ENCODE measurements at regions not wholly inside any gene's neighbourhood (a gene's known extent, or its start where the extent isn't known, plus 50 kb on each side); places are given as distances from the start of the nearest gene placed in this dataset.

GRCh38 chr10:3487228-3487627, 297.8 kb downstream of the KLF6 start:
- no peak overlapping the region for H3K4me3 ChIP-seq (ENCODE audit: low read depth in 1 of 2, low read length in 2 of 2)
- no peak overlapping the region for H3K27ac ChIP-seq (ENCODE audit: low read length)
- H3K4me1 ChIP-seq (ENCODE audit: control insufficient read depth in 1 of 2, insufficient read depth in 2 of 2, low read length in 2 of 2), result peaks cover 4 to 18% of the 10 kb centered on the region in 2 donors
- no peaks in the 10 kb centered on the region for H3K9me3 ChIP-seq (ENCODE audit: control insufficient read depth in 1 of 2, low read length in 2 of 2)
- H3K27me3 ChIP-seq (ENCODE audit: low read depth, low read length), result no peaks in the 10 kb centered on the region
- H3K36me3 ChIP-seq (ENCODE audit: control insufficient read depth in 1 of 2, insufficient read depth in 2 of 2, low read length in 2 of 2), result no peaks in the 10 kb centered on the region

GRCh38 chr10:3486346-3487065, 298.5 kb downstream of the KLF6 start:
- Histone ChIP-seq H3K4me3 (ENCODE audit: low read depth in 1 of 2, low read length in 2 of 2) (no peak overlapping the region), H3K36me3 (ENCODE audit: control insufficient read depth in 1 of 2, insufficient read depth in 2 of 2, low read length in 2 of 2) (no peaks in the 10 kb centered on the region), H3K27me3 (ENCODE audit: low read depth, low read length) (no peaks in the 10 kb centered on the region), H3K4me1 (ENCODE audit: control insufficient read depth in 1 of 2, insufficient read depth in 2 of 2, low read length in 2 of 2) (peaks cover 4 to 23% of the 10 kb centered on the region in 2 donors), H3K27ac (ENCODE audit: low read length) (no peak overlapping the region), H3K9me3 (ENCODE audit: control insufficient read depth in 1 of 2, low read length in 2 of 2) (no peaks in the 10 kb centered on the region)

GRCh38 chr10:3485057-3485686, 299.8 kb downstream of the KLF6 start:
- Histone ChIP-seq H3K36me3 (ENCODE audit: control insufficient read depth in 1 of 2, insufficient read depth in 2 of 2, low read length in 2 of 2) (no peaks in the 10 kb centered on the region), H3K4me3 (ENCODE audit: low read depth in 1 of 2, low read length in 2 of 2) (no peak overlapping the region), H3K9me3 (ENCODE audit: control insufficient read depth in 1 of 2, low read length in 2 of 2) (no peaks in the 10 kb centered on the region), H3K27ac (ENCODE audit: low read length) (no peak overlapping the region), H3K27me3 (ENCODE audit: low read depth, low read length) (no peaks in the 10 kb centered on the region), H3K4me1 (ENCODE audit: control insufficient read depth in 1 of 2, insufficient read depth in 2 of 2, low read length in 2 of 2) (peaks cover 4 to 23% of the 10 kb centered on the region in 2 donors)

- Histone ChIP-seq H3K27me3 (ENCODE audit: low read depth, low read length) (no peaks in the 10 kb centered on the region), H3K4me3 (ENCODE audit: low read depth in 1 of 2, low read length in 2 of 2) (no peak overlapping the region), H3K36me3 (ENCODE audit: control insufficient read depth in 1 of 2, insufficient read depth in 2 of 2, low read length in 2 of 2) (no peaks in the 10 kb centered on the region), H3K4me1 (ENCODE audit: control insufficient read depth in 1 of 2, insufficient read depth in 2 of 2, low read length in 2 of 2) (peaks cover 4 to 23% of the 10 kb centered on the region in 2 donors), H3K9me3 (ENCODE audit: control insufficient read depth in 1 of 2, low read length in 2 of 2) (no peaks in the 10 kb centered on the region), H3K27ac (ENCODE audit: low read length) (peak overlapping the region; percentile 19)
Observed at GRCh38 chr10:3484306-3485056, 300.5 kb downstream of the KLF6 start.

GRCh38 chr10:3482200-3482993, 302.6 kb downstream of the KLF6 start:
- H3K27ac ChIP-seq (ENCODE audit: low read length), result peak overlapping the region; percentile 10
- peak overlapping the region in 1 of 2 donors; percentile 1 for H3K4me3 ChIP-seq (ENCODE audit: low read depth in 1 of 2, low read length in 2 of 2)
- H3K36me3 ChIP-seq (ENCODE audit: control insufficient read depth in 1 of 2, insufficient read depth in 2 of 2, low read length in 2 of 2), result no peaks in the 10 kb centered on the region

GRCh38 chr10:3481496-3481895, 303.5 kb downstream of the KLF6 start:
- Histone ChIP-seq H3K27ac (ENCODE audit: low read length) (no peak overlapping the region), H3K36me3 (ENCODE audit: control insufficient read depth in 1 of 2, insufficient read depth in 2 of 2, low read length in 2 of 2) (no peaks in the 10 kb centered on the region), H3K4me1 (ENCODE audit: control insufficient read depth in 1 of 2, insufficient read depth in 2 of 2, low read length in 2 of 2) (peaks cover 4 to 23% of the 10 kb centered on the region in 2 donors)

More at GRCh38 chr10:3482200-3482993, 302.6 kb downstream of the KLF6 start:
- H3K27me3 ChIP-seq (ENCODE audit: low read depth, low read length), result no peaks in the 10 kb centered on the region
- peaks cover 4 to 23% of the 10 kb centered on the region in 2 donors for H3K4me1 ChIP-seq (ENCODE audit: control insufficient read depth in 1 of 2, insufficient read depth in 2 of 2, low read length in 2 of 2)
- H3K9me3 ChIP-seq (ENCODE audit: control insufficient read depth in 1 of 2, low read length in 2 of 2), result no peaks in the 10 kb centered on the region

GRCh38 chr10:3480990-3481315, 304.1 kb downstream of the KLF6 start:
- H3K4me1 ChIP-seq (ENCODE audit: control insufficient read depth in 1 of 2, insufficient read depth in 2 of 2, low read length in 2 of 2), result peaks cover 4 to 23% of the 10 kb centered on the region in 2 donors
- H3K36me3 ChIP-seq (ENCODE audit: control insufficient read depth in 1 of 2, insufficient read depth in 2 of 2, low read length in 2 of 2), result no peaks in the 10 kb centered on the region
- no peak overlapping the region for H3K27ac ChIP-seq (ENCODE audit: low read length)

More at GRCh38 chr10:3481496-3481895, 303.5 kb downstream of the KLF6 start:
- Histone ChIP-seq H3K27me3 (ENCODE audit: low read depth, low read length) (no peaks in the 10 kb centered on the region), H3K4me3 (ENCODE audit: low read depth in 1 of 2, low read length in 2 of 2) (no peak overlapping the region), H3K9me3 (ENCODE audit: control insufficient read depth in 1 of 2, low read length in 2 of 2) (no peaks in the 10 kb centered on the region)

GRCh38 chr10:3480281-3480989, 304.6 kb downstream of the KLF6 start:
- Histone ChIP-seq H3K4me3 (ENCODE audit: low read depth in 1 of 2, low read length in 2 of 2) (no peak overlapping the region), H3K27ac (ENCODE audit: low read length) (no peak overlapping the region), H3K36me3 (ENCODE audit: control insufficient read depth in 1 of 2, insufficient read depth in 2 of 2, low read length in 2 of 2) (no peaks in the 10 kb centered on the region), H3K27me3 (ENCODE audit: low read depth, low read length) (no peaks in the 10 kb centered on the region), H3K9me3 (ENCODE audit: control insufficient read depth in 1 of 2, low read length in 2 of 2) (no peaks in the 10 kb centered on the region), H3K4me1 (ENCODE audit: control insufficient read depth in 1 of 2, insufficient read depth in 2 of 2, low read length in 2 of 2) (peaks cover 4 to 23% of the 10 kb centered on the region in 2 donors)

More at GRCh38 chr10:3480990-3481315, 304.1 kb downstream of the KLF6 start:
- Histone ChIP-seq H3K4me3 (ENCODE audit: low read depth in 1 of 2, low read length in 2 of 2) (no peak overlapping the region), H3K27me3 (ENCODE audit: low read depth, low read length) (no peaks in the 10 kb centered on the region), H3K9me3 (ENCODE audit: control insufficient read depth in 1 of 2, low read length in 2 of 2) (no peaks in the 10 kb centered on the region)

GRCh38 chr10:3478632-3479240, 306.2 kb upstream of the PITRM1 start:
- no peak overlapping the region for H3K4me3 ChIP-seq (ENCODE audit: low read depth in 1 of 2, low read length in 2 of 2)
- H3K36me3 ChIP-seq (ENCODE audit: control insufficient read depth in 1 of 2, insufficient read depth in 2 of 2, low read length in 2 of 2), result no peaks in the 10 kb centered on the region
- no peaks in the 10 kb centered on the region for H3K9me3 ChIP-seq (ENCODE audit: control insufficient read depth in 1 of 2, low read length in 2 of 2)
- H3K27me3 ChIP-seq (ENCODE audit: low read depth, low read length), result no peaks in the 10 kb centered on the region
- peaks cover 0 to 12% of the 10 kb centered on the region in 2 donors for H3K4me1 ChIP-seq (ENCODE audit: control insufficient read depth in 1 of 2, insufficient read depth in 2 of 2, low read length in 2 of 2)
- no peak overlapping the region for H3K27ac ChIP-seq (ENCODE audit: low read length)

- Histone ChIP-seq H3K27me3 (ENCODE audit: low read depth, low read length) (no peaks in the 10 kb centered on the region), H3K9me3 (ENCODE audit: control insufficient read depth in 1 of 2, low read length in 2 of 2) (no peaks in the 10 kb centered on the region), H3K4me1 (ENCODE audit: control insufficient read depth in 1 of 2, insufficient read depth in 2 of 2, low read length in 2 of 2) (peaks cover 0 to 14% of the 10 kb centered on the region in 2 donors), H3K4me3 (ENCODE audit: low read depth in 1 of 2, low read length in 2 of 2) (no peak overlapping the region), H3K36me3 (ENCODE audit: control insufficient read depth in 1 of 2, insufficient read depth in 2 of 2, low read length in 2 of 2) (no peaks in the 10 kb centered on the region), H3K27ac (ENCODE audit: low read length) (no peak overlapping the region)
Observed at GRCh38 chr10:3478153-3478552, 305.6 kb upstream of the PITRM1 start.
